IMR-90 (cell line): ENCODE measurements at regions not wholly inside any gene's neighbourhood (a gene's known extent, or its start where the extent isn't known, plus 50 kb on each side); places are given as distances from the start of the nearest gene placed in this dataset.

Source experiments
- ATAC-seq: fragments of 200-7000 bp; cut with Tn5 transposase; 2 replicates; pipeline ENCODE4 v1.9.1; 2020; ENCODE audit warnings: low read depth, mild to moderate bottlenecking, moderate library complexity
- BruUV-seq: library from RNA; stranded (reverse); fragments of 400-500 nt; replicated peaks from 2 replicates; lab custom pipeline; 2021; lab: Mats Ljungman, UMichigan
- CTCF ChIA-PET: fragments of 300-600 bp; formaldehyde crosslinking; extraction: SDS; loops from one replicate; lab custom pipeline; 2021; ENCODE audit warnings: antibody characterized with exemption; lab: Yijun Ruan, JAX
- POLR2A ChIA-PET: fragments of 300-600 bp; sonication (Branson Sonifier 250); formaldehyde crosslinking; loops from one replicate; lab custom pipeline; 2022; ENCODE audit warnings: antibody characterized with exemption; ENCODE audit not compliant: unreplicated experiment; lab: Charles Lee
- DNase-seq: peaks from one replicate; pipeline ENCODE4 v3.0.0; 2013
- H2AFZ ChIP-seq: replicated peaks from 2 replicates; pipeline ENCODE3; 2013; ENCODE audit warnings: low read length, mild to moderate bottlenecking; ENCODE audit not compliant: poor library complexity
- H2AK5ac ChIP-seq: 2 replicates; pipeline ENCODE4 v1.6.1; 2013; ENCODE audit warnings: low read depth, low read length, inconsistent platforms
- H2AK9ac ChIP-seq: replicated peaks from 2 replicates; pipeline ENCODE3; 2013; ENCODE audit warnings: mild to moderate bottlenecking, low read depth, low read length, moderate library complexity; ENCODE audit not compliant: poor library complexity
- H2BK120ac ChIP-seq: 2 replicates; pipeline ENCODE4 v1.6.1; 2013; ENCODE audit warnings: low read depth, low read length, inconsistent platforms
- H2BK15ac ChIP-seq: 3 replicates; pipeline ENCODE4 v1.6.1; 2013; ENCODE audit warnings: low read depth, low read length, inconsistent platforms
- H2BK20ac ChIP-seq: 2 replicates; pipeline ENCODE4 v1.6.1; 2013; ENCODE audit warnings: low read depth, mild to moderate bottlenecking, inconsistent platforms, low read length, moderate library complexity
- H2BK5ac ChIP-seq: 2 replicates; pipeline ENCODE4 v1.6.1; 2013; ENCODE audit warnings: mild to moderate bottlenecking, low read depth, low read length, inconsistent platforms; ENCODE audit not compliant: poor library complexity, severe bottlenecking
- H3K14ac ChIP-seq: replicated peaks from 2 replicates; pipeline ENCODE4 v1.6.1; 2013; ENCODE audit warnings: low read depth, low read length, inconsistent platforms
- H3K18ac ChIP-seq: 2 replicates; pipeline ENCODE4 v1.6.1; 2013; ENCODE audit warnings: low read depth, low read length, control low read depth
- H3K23ac ChIP-seq: 2 replicates; pipeline ENCODE4 v1.6.1; 2013; ENCODE audit warnings: low read depth, low read length, inconsistent platforms
- H3K27ac ChIP-seq: 2 replicates; pipeline ENCODE4 v1.5.1; 2013; ENCODE audit warnings: mild to moderate bottlenecking, control low read depth, low read length; ENCODE audit not compliant: insufficient read depth
- H3K27me3 ChIP-seq: 2 replicates; pipeline ENCODE4 v1.6.1; 2013; ENCODE audit warnings: low read length; ENCODE audit not compliant: control insufficient read depth, insufficient read depth
- H3K36me3 ChIP-seq: 2 replicates; pipeline ENCODE4 v1.6.1; 2013; ENCODE audit warnings: low read length, mixed read lengths; ENCODE audit not compliant: control insufficient read depth, insufficient read depth
- H3K4ac ChIP-seq: 2 replicates; pipeline ENCODE4 v1.6.1; 2013; ENCODE audit warnings: low read depth, low read length, inconsistent platforms
- H3K4me1 ChIP-seq: 2 replicates; pipeline ENCODE4 v1.6.1; 2013; ENCODE audit warnings: low read length, mixed read lengths; ENCODE audit not compliant: control insufficient read depth, insufficient read depth
- H3K4me2 ChIP-seq: 2 replicates; pipeline ENCODE4 v1.6.1; 2013; ENCODE audit warnings: low read depth, mild to moderate bottlenecking, control low read depth, low read length, moderate library complexity
- H3K4me3 ChIP-seq: 2 replicates; pipeline ENCODE4 v1.5.1; 2013; ENCODE audit warnings: low read depth, mild to moderate bottlenecking, control low read depth, low read length, moderate library complexity; ENCODE audit not compliant: insufficient read depth
- H3K56ac ChIP-seq: 2 replicates; pipeline ENCODE4 v1.6.1; 2013; ENCODE audit warnings: low read length, inconsistent platforms; ENCODE audit not compliant: insufficient read depth; ENCODE audit errors: extremely low read depth
- H3K79me1 ChIP-seq, 2 experiments: 2 replicates each; pipeline ENCODE4 v1.6.1; 2013; ENCODE audit warnings: low read length in 2 of 2, inconsistent platforms in 1 of 2, low read depth in 1 of 2
- H3K9ac ChIP-seq: 2 replicates; pipeline ENCODE4 v1.6.1; 2013; ENCODE audit warnings: low read depth, low read length, control low read depth
- H3K9me1 ChIP-seq: 2 replicates; pipeline ENCODE4 v1.6.1; 2013; ENCODE audit warnings: low read length, inconsistent platforms; ENCODE audit not compliant: insufficient read depth
- H3K9me3 ChIP-seq: 2 replicates; pipeline ENCODE4 v1.6.1; 2013; ENCODE audit warnings: low read length; ENCODE audit not compliant: control insufficient read depth, insufficient read depth
- H4K20me1 ChIP-seq: 2 replicates; pipeline ENCODE4 v1.6.1; 2013; ENCODE audit warnings: low read length, inconsistent platforms; ENCODE audit not compliant: insufficient read depth
- H4K5ac ChIP-seq: 2 replicates; pipeline ENCODE4 v1.6.1; 2013; ENCODE audit warnings: mild to moderate bottlenecking, low read depth, low read length, control low read depth
- H4K8ac ChIP-seq, 2 experiments: 2 replicates each; pipeline ENCODE4 v1.6.1; 2013; ENCODE audit warnings: low read depth in 2 of 2, low read length in 2 of 2, control low read depth in 1 of 2, inconsistent platforms in 1 of 2
- H4K91ac ChIP-seq: 2 replicates; pipeline ENCODE4 v1.6.1; 2013; ENCODE audit warnings: low read depth, low read length, inconsistent platforms; ENCODE audit not compliant: insufficient read depth
- BHLHE40 ChIP-seq: fragments of 150-350 bp; IDR thresholded peaks from 2 replicates; pipeline ENCODE4 v1.6.1; 2016; ENCODE audit warnings: mild to moderate bottlenecking, low read depth, low read length
- CEBPB ChIP-seq: IDR thresholded peaks from 2 replicates; pipeline ENCODE4 v1.6.1; 2012; ENCODE audit warnings: low read depth, low read length, improper control_type of control experiment
- CHD1 ChIP-seq: IDR thresholded peaks from 2 replicates; pipeline ENCODE4 v1.6.1; 2012; ENCODE audit warnings: low read depth, low read length, improper control_type of control experiment
- CTCF ChIP-seq: conservative IDR thresholded peaks from 2 replicates; pipeline ENCODE4 v1.5.1; 2012; ENCODE audit warnings: mild to moderate bottlenecking, low read depth, low read length, improper control_type of control experiment
- MAFK ChIP-seq: IDR thresholded peaks from 2 replicates; pipeline ENCODE4 v1.6.1; 2012; ENCODE audit warnings: low read depth, low read length, improper control_type of control experiment
- MAZ ChIP-seq: IDR thresholded peaks from 2 replicates; pipeline ENCODE4 v1.6.1; 2012; ENCODE audit warnings: low read depth, mild to moderate bottlenecking, low read length, improper control_type of control experiment, moderate library complexity, borderline replicate concordance
- MXI1 ChIP-seq: IDR thresholded peaks from 2 replicates; pipeline ENCODE4 v1.6.1; 2012; ENCODE audit warnings: low read depth, mild to moderate bottlenecking, low read length, moderate library complexity, borderline replicate concordance
- POLR2A ChIP-seq: IDR thresholded peaks from 2 replicates; pipeline ENCODE4 v1.6.1; 2012; ENCODE audit warnings: mild to moderate bottlenecking, low read depth, low read length
- RAD21 ChIP-seq: IDR thresholded peaks from 2 replicates; pipeline ENCODE4 v1.6.1; 2012; ENCODE audit warnings: low read length, improper control_type of control experiment
- RFX5 ChIP-seq: IDR thresholded peaks from 2 replicates; pipeline ENCODE4 v1.8.0; 2012; ENCODE audit warnings: low read depth, mild to moderate bottlenecking, low read length, moderate library complexity
- SMC3 ChIP-seq: fragments of 150-350 bp; IDR thresholded peaks from 2 replicates; pipeline ENCODE4 v1.6.1; 2016; ENCODE audit warnings: low read depth, mild to moderate bottlenecking, antibody characterized with exemption, low read length, moderate library complexity
- USF2 ChIP-seq: fragments of 150-350 bp; IDR thresholded peaks from 2 replicates; pipeline ENCODE4 v1.6.1; 2017; ENCODE audit warnings: mild to moderate bottlenecking, antibody characterized with exemption, low read length, low read depth
- WGBS, 2 experiments: methylation state at CpG; one replicate each; pipeline versions ENCODE4 v1.1.5 to v1.1.7; 2013; ENCODE audit warnings: missing lambda C conversion rate in 2 of 2; ENCODE audit not compliant: insufficient read length in 1 of 2; ENCODE audit errors: extremely low coverage in 2 of 2; 5-methylcytosine and 5-hydroxymethylcytosine counted together
- dilution Hi-C: fragments of 300-500 bp; cut with HindIII; formaldehyde crosslinking; loops from one replicate; pipeline ENCODE4 v1.14.3; 2018; ENCODE audit warnings: low sequenced_read_pairs; ENCODE audit not compliant: unreplicated experiment
- in situ Hi-C: fragments of 300-500 bp; cut with MboI; formaldehyde crosslinking; loops from 3 replicates; pipeline ENCODE4 v1.14.3; 2019; ENCODE audit warnings: low sequenced_read_pairs, inconsistent platforms, mixed read lengths
- intact Hi-C: fragments of 100-400 bp; cut with micrococcal nuclease; formaldehyde crosslinking; loops from 2 replicates; pipeline ENCODE4 v1.10.0; 2022
- TF ChIP-seq, protein P1 (sequence below): fragments of 150-350 bp; IDR thresholded peaks from 2 replicates; pipeline ENCODE4 v1.6.1; 2016; ENCODE audit warnings: low read depth, mild to moderate bottlenecking, low read length, moderate library complexity, borderline replicate concordance

GRCh38 chrX:35357656-35358055, 415.1 kb downstream of the FAM47B start:
- no peak overlapping the region for H3K18ac ChIP-seq
- no peak overlapping the region for H2BK15ac ChIP-seq
- no peak overlapping the region for H3K4ac ChIP-seq
- no peak overlapping the region for H3K9ac ChIP-seq
- no peak overlapping the region for H2BK20ac ChIP-seq
- H3K27me3 ChIP-seq: no peaks in the 10 kb centered on the region
- no peak for TF ChIP-seq CHD1
- no peak for TF ChIP-seq USF2
- no peak for TF ChIP-seq POLR2A
- TF ChIP-seq, protein P1, sequence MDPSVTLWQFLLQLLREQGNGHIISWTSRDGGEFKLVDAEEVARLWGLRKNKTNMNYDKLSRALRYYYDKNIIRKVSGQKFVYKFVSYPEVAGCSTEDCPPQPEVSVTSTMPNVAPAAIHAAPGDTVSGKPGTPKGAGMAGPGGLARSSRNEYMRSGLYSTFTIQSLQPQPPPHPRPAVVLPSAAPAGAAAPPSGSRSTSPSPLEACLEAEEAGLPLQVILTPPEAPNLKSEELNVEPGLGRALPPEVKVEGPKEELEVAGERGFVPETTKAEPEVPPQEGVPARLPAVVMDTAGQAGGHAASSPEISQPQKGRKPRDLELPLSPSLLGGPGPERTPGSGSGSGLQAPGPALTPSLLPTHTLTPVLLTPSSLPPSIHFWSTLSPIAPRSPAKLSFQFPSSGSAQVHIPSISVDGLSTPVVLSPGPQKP: no peak
- no peak for TF ChIP-seq MAFK
- TF ChIP-seq MXI1: no peak
- no peak for TF ChIP-seq RAD21
- TF ChIP-seq CTCF: no peak
- TF ChIP-seq RFX5: no peak
- no peak for TF ChIP-seq CEBPB
- no peak for TF ChIP-seq MAZ
- TF ChIP-seq BHLHE40: no peak
- no peak for TF ChIP-seq SMC3
- WGBS, 2 experiments: no CpG with 5 or more reads among the region's 3 CpGs
- POLR2A ChIA-PET: no interaction called here
- no peak overlapping the region for H2AFZ ChIP-seq
- H2AK9ac ChIP-seq: no peak overlapping the region
- no peak overlapping the region for H3K4me2 ChIP-seq
- H4K5ac ChIP-seq: no peak overlapping the region
- no peak overlapping the region for H2BK5ac ChIP-seq
- no peaks in the 10 kb centered on the region for H3K9me1 ChIP-seq
- H4K91ac ChIP-seq: no peak overlapping the region
- H4K8ac ChIP-seq: no peak overlapping the region
- CTCF ChIA-PET: no interaction called here
- intact Hi-C loops (no loop called here), in situ Hi-C loops (no loop called here), dilution Hi-C loops (no loop called here)
- H4K20me1 ChIP-seq: no peaks in the 10 kb centered on the region
- no peak overlapping the region for H3K23ac ChIP-seq
- H3K4me3 ChIP-seq: no peak overlapping the region
- DNase-seq (no peak), ATAC-seq (no peak)
- no TSS peak for BruUV-seq
- no peaks in the 10 kb centered on the region for H3K9me3 ChIP-seq
- no peak overlapping the region for H3K56ac ChIP-seq
- no peak overlapping the region for H2AK5ac ChIP-seq
- no peak overlapping the region for H3K14ac ChIP-seq
- no peak overlapping the region for H3K27ac ChIP-seq
- H2BK120ac ChIP-seq: no peak overlapping the region
- no peaks in the 10 kb centered on the region for H3K79me1 ChIP-seq
- H3K4me1 ChIP-seq: no peaks in the 10 kb centered on the region
- H3K36me3 ChIP-seq: no peaks in the 10 kb centered on the region
